CD14-positive monocyte (primary cell): ENCODE measurements at regions not wholly inside any gene's neighbourhood (a gene's known extent, or its start where the extent isn't known, plus 50 kb on each side); places are given as distances from the start of the nearest gene placed in this dataset.

Source experiments
- DNase-seq, 3 donors: peaks; one replicate each; pipeline ENCODE4 v3.0.0-alpha.2; 2011 to 2022
- H2AFZ ChIP-seq: 2 replicates; pipeline ENCODE4 v1.6.0; 2012; ENCODE audit warnings: mild to moderate bottlenecking, low read depth, low read length, inconsistent platforms; ENCODE audit not compliant: insufficient read depth, poor library complexity, severe bottlenecking
- H3K27ac ChIP-seq, 2 donors: 1 replicate in 1 of 2; 2 replicates in 1 of 2; pipeline ENCODE4 v1.5.1; 2012 to 2013; ENCODE audit warnings: low read length in 2 of 2, control low read depth in 1 of 2, inconsistent platforms in 1 of 2, low read depth in 1 of 2, mild to moderate bottlenecking in 1 of 2
- H3K27me3 ChIP-seq, 2 donors: one replicate each; pipeline versions ENCODE4 v1.6.0 to v1.6.1; 2011 to 2013; ENCODE audit warnings: low read length in 2 of 2; ENCODE audit not compliant: control insufficient read depth in 2 of 2, insufficient read depth in 2 of 2
- H3K36me3 ChIP-seq, 2 donors: replicated peaks in 1 of 2; 1 replicate in 1 of 2; 2 replicates in 1 of 2; pipeline versions ENCODE4 v1.5.1 to v1.6.1; 2012 to 2013; ENCODE audit warnings: low read length in 2 of 2, control low read depth in 1 of 2, inconsistent platforms in 1 of 2, mild to moderate bottlenecking in 1 of 2; ENCODE audit not compliant: insufficient read depth in 2 of 2, control insufficient read depth in 1 of 2
- H3K4me1 ChIP-seq, 2 donors: 1 replicate in 1 of 2; 2 replicates in 1 of 2; pipeline versions ENCODE4 v1.5.1 to v1.6.1; 2012 to 2013; ENCODE audit warnings: low read length in 2 of 2, control low read depth in 1 of 2, inconsistent platforms in 1 of 2, mild to moderate bottlenecking in 1 of 2, moderate library complexity in 1 of 2; ENCODE audit not compliant: insufficient read depth in 2 of 2, control insufficient read depth in 1 of 2
- H3K4me2 ChIP-seq: replicated peaks from 2 replicates; pipeline ENCODE3; 2012; ENCODE audit warnings: low read length, moderate library complexity, mild to moderate bottlenecking; ENCODE audit not compliant: poor library complexity, severe bottlenecking; ENCODE audit errors: extremely low read depth
- H3K4me3 ChIP-seq, 3 experiments: fragments of 200-600 bp in 1 of 3; sonication (generic) in 1 of 3; replicated peaks in 1 of 3; 1 replicate in 2 of 3; 2 replicates in 1 of 3; pipeline ENCODE4 v1.5.1; 2011 to 2013; ENCODE audit warnings: low read length in 3 of 3, mild to moderate bottlenecking in 3 of 3, control low read depth in 2 of 3, low read depth in 2 of 3, inconsistent platforms in 1 of 3, moderate library complexity in 1 of 3
- H3K79me2 ChIP-seq: 2 replicates; pipeline ENCODE4 v1.6.0; 2012; ENCODE audit warnings: mild to moderate bottlenecking, control low read depth, inconsistent platforms, low read length, moderate library complexity; ENCODE audit not compliant: insufficient read depth
- H3K9ac ChIP-seq: 2 replicates; pipeline ENCODE4 v1.6.0; 2017; ENCODE audit warnings: low read length, mild to moderate bottlenecking; ENCODE audit not compliant: insufficient read depth, poor library complexity, severe bottlenecking
- H3K9me3 ChIP-seq, 2 donors: replicated peaks in 1 of 2; 1 replicate in 1 of 2; 2 replicates in 1 of 2; pipeline versions ENCODE4 v1.5.1 to v1.6.1; 2012 to 2013; ENCODE audit warnings: low read length in 2 of 2, control low read depth in 1 of 2; ENCODE audit not compliant: control insufficient read depth in 1 of 2, insufficient read depth in 1 of 2
- H4K20me1 ChIP-seq: 2 replicates; pipeline ENCODE4 v1.6.0; 2012; ENCODE audit warnings: mild to moderate bottlenecking, low read length, control low read depth, moderate library complexity; ENCODE audit not compliant: insufficient read depth
- H3K27ac Mint-ChIP-seq, 7 donors: one replicate each; pipeline ENCODE4 v1.8.0; 2020; ENCODE audit warnings: mild to moderate bottlenecking in 7 of 7, mixed read lengths in 7 of 7, moderate library complexity in 6 of 7, inconsistent platforms in 2 of 7
- H3K27me3 Mint-ChIP-seq, 3 donors: one replicate each; pipeline ENCODE4 v1.8.0; 2021 to 2022; ENCODE audit warnings: low read depth in 3 of 3, mild to moderate bottlenecking in 3 of 3, mixed read lengths in 3 of 3, moderate library complexity in 3 of 3, inconsistent platforms in 1 of 3
- H3K36me3 Mint-ChIP-seq, 2 donors: one replicate each; pipeline ENCODE4 v1.8.0; 2020; ENCODE audit warnings: mixed read lengths in 2 of 2, inconsistent platforms in 1 of 2, mild to moderate bottlenecking in 1 of 2
- H3K4me1 Mint-ChIP-seq: one replicate; pipeline ENCODE4 v1.8.0; 2020; ENCODE audit warnings: mild to moderate bottlenecking, mixed read lengths
- H3K4me3 Mint-ChIP-seq, 2 donors: one replicate each; pipeline ENCODE4 v1.8.0; 2020; ENCODE audit warnings: mild to moderate bottlenecking in 2 of 2, mixed read lengths in 2 of 2, moderate library complexity in 1 of 2
- H3K9me3 Mint-ChIP-seq, 7 donors: one replicate each; pipeline ENCODE4 v1.8.0; 2020 to 2022; ENCODE audit warnings: mixed read lengths in 7 of 7, mild to moderate bottlenecking in 6 of 7, moderate library complexity in 6 of 7, inconsistent platforms in 2 of 7
- CTCF ChIP-seq: fragments of 200-600 bp; IDR thresholded peaks from one replicate; pipeline ENCODE4 v1.8.0; 2022; ENCODE audit warnings: antibody characterized with exemption, mild to moderate bottlenecking
- WGBS: methylation state at CpG from one replicate; pipeline ENCODE4 v1.1.5; 2013; ENCODE audit warnings: missing lambda C conversion rate; ENCODE audit not compliant: insufficient coverage; 5-methylcytosine and 5-hydroxymethylcytosine counted together
- intact Hi-C, 2 donors: fragments of 100-400 bp; cut with micrococcal nuclease; formaldehyde crosslinking; loops; one replicate each; pipeline versions ENCODE4 v1.15.0 to v1.15.1; 2023

DNA sequence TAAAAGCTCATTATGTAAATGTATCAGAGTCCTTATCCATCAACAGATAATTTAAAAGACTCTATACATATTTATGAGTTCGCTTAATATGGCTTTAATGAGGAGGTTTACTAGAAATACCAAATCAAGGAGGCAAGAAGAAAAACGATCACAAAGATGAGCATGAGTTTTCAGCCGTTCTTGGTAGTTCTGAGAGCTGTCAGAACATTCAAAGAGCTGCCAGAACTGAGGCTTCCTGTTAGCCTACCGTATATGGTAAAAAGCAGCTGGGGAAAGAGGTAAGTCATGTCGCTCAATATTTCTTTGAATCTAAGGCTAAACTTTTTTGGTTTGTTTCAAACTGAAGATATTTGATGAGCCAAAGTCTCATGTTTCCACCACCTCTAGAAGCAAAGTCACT is 115.3 kb upstream of the PLXNC1 start:
- 20% methylated on average over 3 of the region's 5 CpGs for WGBS
- H3K4me3 ChIP-seq: no peak overlapping the region
- TF ChIP-seq CTCF: no peak
- H3K27ac ChIP-seq: no peak overlapping the region
- peaks cover 42% of the 10 kb centered on the region for H3K4me1 Mint-ChIP-seq
- H3K27ac Mint-ChIP-seq: peak overlapping the region in 1 of 7 donors; percentile 6
- H3K9ac ChIP-seq: no peak overlapping the region
- H3K9me3 ChIP-seq: peaks cover 0 to 3% of the 10 kb centered on the region in 2 donors
- no peaks in the 10 kb centered on the region for H3K36me3 Mint-ChIP-seq
- H3K9me3 Mint-ChIP-seq: peaks cover 0 to 15% (median 6%) of the 10 kb centered on the region in 7 donors
- H3K36me3 ChIP-seq: no peaks in the 10 kb centered on the region
- H3K27me3 ChIP-seq: no peaks in the 10 kb centered on the region
- no peak for DNase-seq
- H3K4me3 Mint-ChIP-seq: no peak overlapping the region
- no peak overlapping the region for H3K4me2 ChIP-seq
- no peaks in the 10 kb centered on the region for H3K79me2 ChIP-seq
- H2AFZ ChIP-seq: no peak overlapping the region
- H3K27me3 Mint-ChIP-seq: peaks cover 3 to 7% (median 5%) of the 10 kb centered on the region in 3 donors
- no peaks in the 10 kb centered on the region for H4K20me1 ChIP-seq
- peaks cover 0 to 13% of the 10 kb centered on the region in 2 donors for H3K4me1 ChIP-seq
- intact Hi-C loops: no loop called here

DNA sequence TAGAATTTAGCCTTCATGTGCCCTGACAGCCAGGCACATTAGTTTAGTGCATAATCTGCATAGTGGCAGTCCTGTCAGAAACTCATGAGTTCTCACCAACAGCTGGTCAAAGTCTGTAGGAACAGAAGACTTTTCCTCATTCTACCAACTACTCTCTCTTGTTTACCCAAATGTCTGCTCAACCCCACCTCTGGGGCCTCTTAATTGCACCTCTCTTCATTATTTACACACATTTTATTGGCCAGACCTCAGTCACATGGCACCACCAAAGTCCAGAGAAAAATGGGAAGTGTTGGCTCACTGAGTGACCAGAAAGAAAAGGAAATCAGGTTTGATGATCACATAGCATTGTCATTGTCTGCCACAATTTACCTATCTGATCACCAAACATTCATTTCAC is 114.6 kb upstream of the PLXNC1 start:
- Histone ChIP-seq H3K9ac (no peak overlapping the region), H3K79me2 (no peaks in the 10 kb centered on the region), H3K27ac (no peak overlapping the region), H3K27me3 (no peaks in the 10 kb centered on the region), H2AFZ (no peak overlapping the region), H3K4me2 (no peak overlapping the region), H3K4me3 (no peak overlapping the region), H3K4me1 (peaks cover 0 to 13% of the 10 kb centered on the region in 2 donors), H4K20me1 (no peaks in the 10 kb centered on the region), H3K9me3 (peaks cover 0 to 3% of the 10 kb centered on the region in 2 donors), H3K36me3 (no peaks in the 10 kb centered on the region)
- Mint-ChIP-seq H3K9me3 (peaks cover 0 to 18% (median 6%) of the 10 kb centered on the region in 7 donors), H3K27ac (no peak overlapping the region), H3K36me3 (no peaks in the 10 kb centered on the region), H3K4me3 (no peak overlapping the region), H3K27me3 (peaks cover 3 to 7% (median 5%) of the 10 kb centered on the region in 3 donors), H3K4me1 (peaks cover 46% of the 10 kb centered on the region)
- no peak for DNase-seq
- intact Hi-C loops: no loop called here
- no peak for TF ChIP-seq CTCF
